GM12801 (cell line): ENCODE measurements at regions not wholly inside any gene's neighbourhood (a gene's known extent, or its start where the extent isn't known, plus 50 kb on each side); places are given as distances from the start of the nearest gene placed in this dataset.

ENCODE experiments used
- CTCF ChIP-seq: IDR thresholded peaks from one replicate; pipeline ENCODE4 v1.5.1; 2011; ENCODE audit warnings: control low read depth; ENCODE audit not compliant: insufficient read length; ENCODE audit errors: extremely low read depth

GRCh38 chr6:111951497-111952085 lies 78.3 kb upstream of the FYN start:
- TF ChIP-seq CTCF: no peak

- no peak for TF ChIP-seq CTCF
Measured at GRCh38 chr6:111952274-111952673, 79.0 kb upstream of the FYN start.

GRCh38 chr6:111952821-111953540 lies 79.7 kb upstream of the FYN start:
- no peak for TF ChIP-seq CTCF

GRCh38 chr6:111956098-111956497 lies 82.8 kb upstream of the FYN start:
- no peak for TF ChIP-seq CTCF

- no peak for TF ChIP-seq CTCF
Measured at GRCh38 chr6:111957623-111958315, 84.5 kb upstream of the FYN start.

- TF ChIP-seq CTCF: no peak
Measured at GRCh38 chr6:111958534-111958933, 85.3 kb upstream of the FYN start.

GRCh38 chr6:111959766-111960165 lies 86.5 kb upstream of the FYN start:
- no peak for TF ChIP-seq CTCF
